Umbilical cord (tissue), 1 donor: ENCODE measurements at regions not wholly inside any gene's neighbourhood (a gene's known extent, or its start where the extent isn't known, plus 50 kb on each side); places are given as distances from the start of the nearest gene placed in this dataset.

ENCODE experiments used
- DNase-seq: peaks from one replicate; pipeline ENCODE4 v3.0.0-alpha.2; 2015; ENCODE audit warnings: low spot score

DNA sequence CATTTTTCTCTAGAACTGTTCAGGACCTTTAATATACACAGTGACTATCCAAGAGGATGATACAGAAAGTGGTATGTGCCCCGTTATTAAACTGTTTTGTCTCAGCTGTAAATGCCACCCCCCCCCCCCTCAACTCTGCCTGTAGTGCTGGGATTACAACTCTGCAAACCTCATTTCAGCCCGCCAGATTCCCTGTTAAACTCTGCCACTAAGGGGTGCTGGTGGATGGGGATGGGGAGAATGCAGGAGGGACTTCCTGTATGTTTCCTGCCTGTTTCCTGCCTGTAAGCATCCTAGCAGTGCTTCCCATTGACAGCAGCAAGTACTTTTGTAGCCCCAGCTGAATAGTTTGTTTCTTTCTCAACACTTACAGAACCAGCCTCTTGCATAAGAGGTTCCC is 301.7 kb upstream of the RORA start:
- no peak for DNase-seq

DNA sequence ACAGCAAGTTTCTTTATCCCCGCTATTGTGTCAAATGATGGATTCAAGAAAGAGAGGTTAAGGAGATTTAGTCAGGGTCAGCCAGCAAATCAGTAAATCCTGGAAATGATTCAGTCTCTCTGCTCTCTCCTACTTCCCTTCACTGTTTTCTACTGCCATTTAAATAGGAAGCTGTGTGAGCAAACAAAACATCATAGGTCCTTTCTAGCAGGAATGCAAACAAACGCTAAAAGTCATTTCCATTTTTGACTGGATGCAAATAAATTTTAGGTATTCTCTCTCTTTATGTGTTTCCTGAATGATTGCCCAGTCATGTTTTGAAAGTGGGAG is 299.4 kb upstream of the RORA start:
- peak; percentile 63 for DNase-seq

DNA sequence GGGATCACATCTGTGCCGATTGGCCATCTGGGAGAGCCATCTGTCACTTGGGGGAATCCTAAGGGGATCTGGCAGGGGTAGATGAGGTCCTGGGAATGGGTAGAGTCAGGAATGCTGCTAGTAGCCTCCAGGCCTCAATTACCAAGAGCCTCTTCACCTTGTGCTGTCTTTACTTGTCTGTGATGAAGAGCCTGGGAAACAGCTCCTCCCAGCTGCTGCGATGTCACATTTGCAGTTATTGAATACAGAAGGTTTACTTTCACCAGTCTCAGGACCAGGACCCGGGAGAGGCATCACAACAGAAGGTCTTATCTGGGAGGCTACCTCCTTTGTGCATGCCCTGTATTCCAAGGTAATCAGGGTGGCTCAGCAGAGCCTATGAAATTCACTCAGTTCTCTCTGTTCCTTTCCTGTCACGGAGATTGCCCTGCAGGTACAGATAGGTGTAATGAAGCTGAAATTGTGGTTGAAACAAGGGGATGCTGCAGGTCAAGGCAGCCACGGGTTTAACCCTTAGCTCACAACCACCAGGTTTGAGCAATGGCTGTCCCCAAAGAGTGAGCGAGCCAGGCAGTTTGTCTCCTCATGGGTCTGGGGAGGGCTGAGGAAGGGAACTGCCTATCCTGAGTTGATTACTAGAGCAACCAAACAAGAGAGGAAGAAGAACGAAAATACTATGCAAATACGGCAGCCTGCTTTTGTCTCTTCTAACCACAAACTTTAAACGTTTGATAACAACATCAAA is 298.9 kb upstream of the RORA start:
- DNase-seq = no peak

DNA sequence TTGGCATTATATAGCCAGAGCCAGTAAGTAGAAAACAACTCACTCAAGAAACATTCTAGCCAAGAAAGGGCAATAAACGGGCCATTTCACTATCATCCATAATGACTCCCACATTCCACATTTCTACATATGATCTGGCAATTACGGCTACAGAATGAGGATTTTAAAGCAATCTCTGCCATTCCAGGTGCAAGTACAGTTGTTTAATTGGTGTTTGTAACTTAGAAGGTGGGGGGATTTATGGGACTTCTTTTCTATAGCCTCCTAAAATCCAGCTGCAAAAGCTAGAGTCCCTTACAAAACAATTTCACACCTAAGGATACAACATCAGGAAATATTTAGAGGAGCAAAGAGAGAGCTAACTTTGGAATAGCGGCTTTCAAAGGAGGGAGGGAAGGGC is 295.4 kb upstream of the RORA start:
- DNase-seq = no peak

DNA sequence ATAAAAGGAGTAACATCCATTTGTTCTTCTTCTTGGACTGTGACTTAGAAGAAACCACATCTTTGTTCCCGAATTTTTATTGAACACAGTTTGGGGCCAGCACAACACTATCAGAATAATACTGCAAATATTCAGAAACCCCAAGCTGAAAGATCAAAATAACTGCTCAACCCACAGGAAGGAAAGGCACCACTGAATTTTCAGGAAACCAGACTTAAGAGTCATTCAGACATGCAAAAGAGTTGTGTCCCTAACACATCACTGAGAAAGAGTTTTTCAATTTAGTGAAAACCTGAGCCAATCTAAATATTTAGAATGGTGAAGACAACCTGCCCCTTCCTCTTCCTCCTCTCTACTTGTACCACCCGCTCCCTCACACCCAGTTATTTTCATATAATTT is 295.0 kb upstream of the RORA start:
- no peak for DNase-seq

DNA sequence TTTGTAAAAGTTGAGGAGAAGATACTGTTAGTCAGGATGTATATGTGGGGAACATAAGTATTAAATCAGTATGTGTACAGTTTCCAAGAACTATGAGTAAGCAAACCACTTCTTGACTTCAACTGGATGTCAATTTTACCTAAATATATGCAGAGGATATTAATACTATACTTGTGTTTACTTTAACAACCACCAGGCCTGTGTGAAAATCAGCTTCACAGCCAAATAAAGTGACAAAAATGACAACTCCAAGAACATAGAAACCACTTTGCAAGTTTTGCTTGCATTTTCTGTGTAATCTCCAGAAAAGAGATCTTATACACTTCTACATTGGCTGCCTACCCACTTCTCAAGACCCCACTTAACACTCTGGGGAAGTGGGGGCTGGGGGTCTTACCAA is 293.3 kb upstream of the RORA start:
- no peak for DNase-seq

DNA sequence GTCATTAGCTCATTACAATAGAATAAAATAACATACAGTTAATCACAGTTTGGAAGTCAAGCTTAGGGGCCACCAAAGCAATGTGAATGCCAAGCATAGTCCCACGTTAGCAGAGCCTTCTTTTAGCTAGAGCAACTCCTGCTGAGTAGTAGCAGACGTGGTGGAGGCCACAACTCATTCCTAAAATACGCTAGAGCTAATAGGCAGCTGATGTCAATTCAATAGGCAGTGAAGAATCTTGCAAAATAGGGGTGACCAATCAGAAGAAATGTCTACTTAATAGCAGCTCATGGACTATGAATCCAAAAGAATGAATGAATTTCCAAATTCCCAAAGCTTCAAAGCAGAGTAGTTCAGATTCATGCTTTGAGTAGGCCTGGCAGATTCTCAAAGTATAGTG is 292.9 kb upstream of the RORA start:
- DNase-seq = no peak

DNA sequence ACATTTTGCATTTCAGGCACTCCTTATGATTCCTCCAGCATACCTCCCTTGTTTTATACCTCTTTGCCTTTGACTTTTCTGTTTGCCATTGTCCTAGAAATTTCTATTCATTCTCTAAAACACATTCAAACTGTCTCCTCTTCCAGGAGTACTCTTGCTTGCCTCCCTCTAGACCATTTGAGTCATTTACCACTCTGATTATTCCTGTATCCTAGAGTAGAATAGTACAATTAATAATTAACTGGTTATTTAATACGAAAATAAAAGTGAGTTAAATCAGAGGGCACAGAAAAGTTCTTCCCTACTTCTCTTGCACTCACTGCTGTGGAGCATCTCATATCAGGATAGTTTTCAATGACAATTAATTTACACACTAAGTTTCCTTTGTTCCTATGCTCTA is 290.2 kb upstream of the RORA start:
- no peak for DNase-seq

DNA sequence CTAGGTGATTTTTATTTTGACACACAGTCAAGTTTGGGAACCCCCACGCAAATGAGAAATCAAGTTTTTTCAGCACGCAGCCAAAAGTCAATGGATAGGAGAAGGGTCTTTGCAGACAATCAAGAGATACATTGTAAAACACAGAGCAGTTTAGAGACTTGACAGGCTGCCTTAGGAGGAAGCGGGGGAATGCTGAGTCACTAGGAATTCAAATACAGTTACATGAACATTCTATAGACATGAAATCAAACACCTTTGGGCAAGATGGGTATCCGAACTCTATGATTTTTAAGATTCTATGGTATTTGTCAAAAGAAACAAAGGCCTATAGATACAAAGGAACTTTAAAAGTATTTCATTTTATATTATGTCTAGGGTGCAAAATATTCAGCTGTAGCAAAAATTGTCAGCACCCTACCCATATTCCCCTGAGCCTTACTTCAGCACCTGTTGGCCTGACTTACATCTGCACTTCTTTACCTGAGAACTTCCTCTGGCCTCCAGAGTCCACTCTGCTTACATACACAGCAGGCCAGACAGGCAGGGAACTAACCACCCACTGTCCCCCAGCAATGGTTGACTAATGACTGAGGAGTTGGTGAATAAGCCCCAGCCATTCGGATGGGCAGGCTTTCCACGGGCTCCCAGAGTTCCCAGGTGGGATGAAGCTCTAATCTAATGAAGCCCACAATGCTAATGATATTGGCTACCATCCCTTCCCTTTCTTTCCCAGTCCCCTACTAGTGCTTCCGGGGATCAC is 289.3 kb upstream of the RORA start:
- no peak for DNase-seq

DNA sequence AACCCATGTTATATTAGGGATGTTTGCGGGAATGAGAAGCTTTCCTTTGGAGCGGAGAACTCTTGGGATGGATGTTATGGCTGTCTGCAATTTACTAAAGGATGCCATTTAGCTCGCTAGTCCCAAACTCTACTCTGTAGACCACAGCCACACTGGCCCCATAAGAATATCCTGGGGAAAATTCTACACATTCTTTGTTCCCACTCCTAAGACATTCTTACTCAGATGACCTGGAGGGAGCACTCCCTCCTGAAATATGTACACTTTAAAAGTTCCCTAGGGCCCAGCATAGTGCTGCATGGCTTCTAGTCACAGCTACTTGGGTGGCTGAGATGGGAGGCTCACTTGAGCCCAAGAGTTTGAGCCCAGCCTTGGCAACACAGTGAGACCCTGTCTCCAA is 288.7 kb upstream of the RORA start:
- no peak for DNase-seq

DNA sequence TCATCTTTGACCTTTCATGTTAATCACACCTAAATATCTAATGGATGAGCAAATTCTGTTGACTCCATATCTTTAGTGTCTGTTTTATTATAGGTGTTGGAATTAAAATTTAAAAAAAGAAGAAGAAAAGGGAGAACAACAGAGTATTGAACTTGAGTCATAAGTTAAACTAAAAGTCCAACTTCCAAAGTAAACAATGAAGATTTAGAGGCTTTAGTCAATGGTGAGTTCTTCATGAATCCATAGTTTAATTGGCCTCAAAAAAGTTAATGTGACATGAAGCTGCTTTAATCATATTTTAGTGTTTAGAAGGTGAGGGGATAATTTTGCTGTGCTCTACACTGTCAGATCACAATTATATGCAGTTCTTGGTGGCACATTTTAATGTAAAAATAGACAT is 288.2 kb upstream of the RORA start:
- no peak for DNase-seq

DNA sequence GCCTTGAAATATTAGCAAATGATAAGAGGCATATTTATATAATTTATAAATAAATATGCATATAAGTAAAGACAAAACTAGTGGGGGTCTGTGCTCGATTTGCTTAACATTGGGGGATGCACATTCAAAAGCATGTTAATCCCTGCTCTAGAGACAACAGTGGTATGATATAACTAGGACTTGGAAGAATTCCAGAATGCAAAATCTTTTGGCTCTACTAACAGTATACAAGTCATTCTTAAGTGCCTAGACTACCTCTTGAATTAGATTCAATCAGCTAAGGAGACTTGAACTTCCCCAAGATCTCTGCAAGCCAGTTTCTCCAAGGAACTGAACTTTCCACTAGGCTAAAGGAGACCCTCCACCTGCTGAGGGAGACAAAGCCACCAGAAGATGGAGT is 282.7 kb upstream of the RORA start:
- no peak for DNase-seq

DNA sequence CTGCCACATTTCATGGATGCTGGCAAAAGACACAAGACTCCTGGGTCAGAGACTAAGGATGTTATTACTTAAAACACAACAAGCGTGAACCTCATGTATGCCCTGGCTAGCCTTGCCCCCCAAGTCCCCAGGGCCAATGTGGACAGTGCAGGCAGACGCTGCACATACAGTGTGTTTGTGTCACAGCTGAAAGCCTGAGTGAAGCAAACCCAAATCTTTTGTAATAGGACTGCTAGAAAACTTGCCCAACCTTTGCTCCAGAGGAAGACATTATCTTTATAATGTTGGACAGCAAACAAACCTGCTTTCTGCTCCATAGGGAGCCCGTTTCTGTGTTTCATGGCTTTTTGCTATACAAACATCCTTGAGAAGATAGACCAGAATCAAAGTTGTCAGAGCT is 282.0 kb upstream of the RORA start:
- no peak for DNase-seq

DNA sequence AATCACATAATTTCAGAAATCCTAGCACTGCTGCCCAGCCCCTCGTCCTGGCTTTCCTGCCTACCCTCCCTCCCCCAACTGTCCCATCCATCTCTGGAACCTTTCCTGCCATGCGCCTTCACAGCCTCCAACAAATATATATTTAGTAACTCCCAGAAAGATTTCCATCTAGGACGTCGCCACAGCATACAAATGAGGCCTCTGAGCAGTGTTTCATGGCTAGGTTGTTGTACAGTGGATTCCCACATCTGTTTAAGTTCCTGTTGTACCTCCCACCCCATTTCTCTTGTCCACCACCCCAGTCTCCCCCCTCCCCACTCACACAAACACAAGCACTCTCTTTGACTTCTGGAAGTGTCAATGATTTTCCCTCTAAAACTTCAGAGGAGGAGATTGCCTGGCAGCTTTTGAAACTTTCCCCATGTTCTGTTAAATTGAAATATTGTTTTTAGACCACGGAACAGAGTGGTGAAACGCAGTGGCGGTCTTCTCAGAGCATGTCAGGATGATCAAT is 280.3 kb upstream of the RORA start:
- DNase-seq = no peak

DNA sequence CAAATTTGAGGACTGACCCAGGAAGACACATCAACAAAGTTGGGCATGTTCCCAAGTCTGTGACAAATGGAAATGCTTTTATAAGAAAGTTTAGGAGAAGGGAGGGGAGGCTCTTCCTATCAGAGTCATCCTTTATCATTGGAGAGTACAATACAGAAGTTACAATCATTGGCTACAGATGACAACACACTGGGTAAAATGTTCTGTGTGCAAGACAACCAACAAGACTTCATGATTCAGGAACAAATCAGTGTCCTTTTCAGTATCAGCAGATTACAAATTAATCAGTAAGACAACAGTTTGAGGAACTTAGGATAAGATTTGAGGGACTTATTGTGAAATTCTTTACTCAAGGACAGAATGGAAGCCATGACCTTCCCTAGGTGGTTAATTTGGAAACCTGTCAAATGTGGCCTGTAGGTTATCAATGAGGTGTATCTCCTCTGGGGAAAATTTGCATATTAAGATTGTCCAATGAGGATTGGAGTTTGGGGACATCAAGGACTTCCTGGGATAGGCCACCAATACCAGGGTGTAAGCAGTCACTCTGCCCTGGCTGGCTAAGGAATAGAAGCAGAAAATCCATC is 274.4 kb upstream of the RORA start:
- DNase-seq = no peak

DNA sequence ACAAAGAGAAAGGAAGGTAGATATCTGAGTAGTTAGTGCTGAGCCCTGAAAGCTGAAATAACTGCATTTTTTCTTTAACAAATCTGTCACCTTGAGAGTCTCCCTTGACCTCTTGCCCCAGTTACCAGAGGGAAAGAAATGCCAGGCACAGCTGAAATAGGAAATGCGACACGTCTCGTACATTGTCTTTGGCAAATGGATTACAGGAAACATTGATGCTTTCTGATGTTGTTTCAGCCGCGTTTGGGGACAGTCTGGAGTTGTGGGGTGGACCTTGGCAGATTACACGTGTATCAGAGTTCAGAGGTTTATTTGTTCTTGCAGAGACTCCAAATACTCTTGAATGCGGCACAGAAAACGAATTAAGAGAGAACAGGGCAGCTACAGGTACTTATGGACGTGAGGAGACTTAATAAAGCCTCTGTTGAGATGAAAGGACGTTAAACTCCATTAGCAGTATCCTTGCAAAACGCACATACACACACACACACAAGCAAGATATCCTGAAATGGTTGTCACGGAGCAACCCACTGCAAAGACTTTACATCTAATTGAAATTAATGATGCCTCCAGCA is 272.8 kb upstream of the RORA start:
- no peak for DNase-seq

DNA sequence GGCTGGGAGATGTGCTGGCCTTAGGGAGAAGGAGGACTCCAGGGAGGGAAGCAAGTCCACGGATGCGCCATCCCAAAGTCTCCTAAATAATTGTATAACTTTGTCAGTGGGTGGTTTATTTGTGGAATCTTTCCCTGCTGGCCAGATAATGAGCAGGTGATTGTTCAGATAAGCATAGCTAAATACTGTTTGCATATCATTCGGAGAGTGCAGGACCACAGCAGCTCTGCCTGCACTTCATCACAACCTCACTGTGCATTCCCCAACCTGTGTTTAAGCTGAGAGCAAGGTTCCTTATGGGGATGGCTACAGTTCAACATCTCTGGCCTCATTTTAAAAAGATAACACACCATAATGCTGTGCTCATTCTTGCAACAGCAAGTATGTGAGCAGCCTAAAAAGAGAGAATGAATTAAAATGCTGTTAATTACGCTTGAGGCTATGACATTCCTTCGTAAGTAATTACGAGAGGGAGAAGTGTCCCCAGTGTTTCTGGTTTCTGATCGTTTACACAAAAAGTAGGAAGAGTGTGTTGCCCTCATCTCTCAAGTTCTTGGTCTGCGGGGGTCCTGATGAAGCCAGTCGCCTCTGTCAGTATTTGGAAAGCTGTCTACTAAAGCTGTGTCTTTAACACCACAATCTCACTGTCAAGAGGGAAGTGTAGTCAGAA is 272.0 kb upstream of the RORA start:
- DNase-seq = no peak

DNA sequence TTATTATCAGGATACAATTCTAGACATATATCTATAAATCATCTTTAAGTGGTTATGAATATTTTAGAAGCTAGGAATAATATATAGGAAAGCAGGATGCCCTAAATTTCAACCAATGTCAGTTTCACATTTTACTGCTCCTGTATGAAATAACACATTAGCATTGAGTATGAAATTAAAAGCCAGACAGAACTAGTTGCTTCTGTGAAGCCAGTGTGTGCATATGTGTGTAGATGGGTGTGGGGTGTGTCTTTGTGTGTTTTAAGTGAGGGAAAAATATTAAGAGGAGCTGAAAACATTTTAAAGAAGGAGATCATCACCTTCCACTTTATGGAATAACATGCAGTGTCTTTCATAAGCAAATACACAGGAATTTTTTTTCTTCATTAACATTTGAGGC is 271.4 kb upstream of the RORA start:
- no peak for DNase-seq

DNA sequence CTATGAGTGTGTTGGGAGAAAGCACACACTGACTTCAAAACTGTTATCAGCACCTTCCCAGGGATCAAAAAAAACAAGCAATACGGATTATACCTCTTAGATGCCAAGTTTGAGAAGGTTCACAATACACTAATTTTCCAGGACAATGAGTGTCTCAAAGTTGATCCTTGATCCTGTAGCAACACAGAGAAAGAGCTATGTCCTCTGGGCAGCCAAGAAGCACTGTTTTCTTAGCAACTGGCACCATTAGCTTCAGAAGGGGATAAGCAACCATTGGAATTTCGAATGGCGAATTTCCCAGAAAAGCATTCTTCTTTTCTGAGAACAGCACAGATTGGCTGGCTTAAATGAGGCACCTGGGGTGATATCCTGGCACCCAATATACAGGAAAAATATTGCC is 270.3 kb upstream of the RORA start:
- peak; percentile 44 for DNase-seq

DNA sequence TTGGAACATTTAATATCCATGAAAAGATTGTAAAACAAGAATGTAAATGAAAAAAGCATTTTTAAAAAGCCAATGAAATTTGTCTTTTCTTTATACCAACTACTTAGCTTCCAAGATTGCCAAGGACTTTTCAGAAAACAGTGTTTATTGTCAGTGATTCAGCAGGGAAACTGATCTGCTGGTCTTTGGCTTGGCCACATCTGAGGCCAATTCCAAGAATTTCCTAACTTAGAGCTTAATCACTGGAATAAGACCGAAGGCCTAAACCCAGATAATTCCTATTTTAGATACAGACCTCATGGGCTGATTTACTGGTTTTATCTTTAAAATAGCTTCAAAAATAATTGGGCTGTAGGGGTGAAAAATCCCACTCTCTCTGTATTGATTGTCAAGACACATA is 260.5 kb upstream of the RORA start:
- peak; percentile 86 for DNase-seq

DNA sequence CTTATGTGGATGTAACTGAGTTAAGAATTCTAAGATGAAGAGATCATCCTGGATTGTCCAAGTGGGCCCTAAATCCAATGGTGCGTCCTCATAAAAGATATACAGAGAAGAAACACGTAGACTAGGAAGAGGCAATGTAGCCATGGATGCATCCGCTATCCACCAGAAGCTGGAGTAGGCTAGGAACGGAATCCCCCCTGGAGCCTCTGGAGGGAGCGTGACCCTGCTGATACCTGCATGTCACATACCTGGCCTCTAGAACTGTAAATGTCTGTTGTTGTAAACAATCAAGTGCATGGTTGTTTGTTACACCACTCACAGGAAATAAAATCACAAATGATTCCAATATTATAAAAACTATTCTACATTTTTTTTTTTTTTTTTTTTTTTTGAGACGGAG is 254.5 kb upstream of the RORA start:
- DNase-seq = no peak

DNA sequence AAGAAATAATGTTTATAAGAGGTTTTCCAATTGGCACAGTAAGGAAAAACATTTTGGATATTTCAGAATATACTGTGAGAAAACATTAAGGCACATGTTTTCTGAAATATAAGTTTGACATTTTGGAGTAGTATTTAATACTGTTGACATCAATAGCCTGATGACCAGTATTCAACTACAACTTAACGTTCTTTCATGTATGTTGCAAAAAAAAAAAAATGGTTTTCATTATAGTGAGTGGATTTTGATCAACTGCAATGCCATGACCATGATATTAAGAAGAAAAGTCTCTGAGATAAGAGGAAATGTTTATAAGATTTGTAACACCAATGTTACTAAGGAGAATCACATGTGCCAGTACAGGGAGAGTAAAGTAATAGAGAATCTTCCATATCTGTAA is 252.8 kb upstream of the RORA start:
- DNase-seq = no peak
